HepG2 (cell line): ENCODE measurements at regions not wholly inside any gene's neighbourhood (a gene's known extent, or its start where the extent isn't known, plus 50 kb on each side); places are given as distances from the start of the nearest gene placed in this dataset.

Experiments used
- ATAC-seq: fragments of 200-7000 bp; cut with Tn5 transposase; 3 replicates; pipeline ENCODE4 v1.9.1; 2020; ENCODE audit warnings: mild to moderate bottlenecking, moderate library complexity
- BruUV-seq: library from RNA; stranded (reverse); fragments of 400-500 nt; replicated peaks from 2 replicates; lab custom pipeline; 2021; lab: Mats Ljungman, UMichigan
- CTCF ChIA-PET: fragments of 300-600 bp; formaldehyde crosslinking; extraction: SDS; loops from one replicate; lab custom pipeline; 2021; ENCODE audit warnings: low total read pairs, inconsistent platforms, low intra/inter-chr PET ratio; lab: Yijun Ruan, JAX
- POLR2A ChIA-PET: fragments of 350-600 bp; sonication (Branson Sonifier 250); formaldehyde crosslinking; loops from one replicate; lab custom pipeline; 2020; ENCODE audit warnings: antibody characterized with exemption, inconsistent platforms; lab: Yijun Ruan, JAX
- DNase-seq: peaks from one replicate; pipeline ENCODE4 v3.0.0-alpha.2; 2015; ENCODE audit warnings: low spot score
- FAIRE-seq: peaks from 3 replicates; lab custom pipeline; 2011; peaks lifted over from hg19 to GRCh38; lab: Jason Lieb, UNC
- H2AFZ ChIP-seq: one replicate; pipeline ENCODE4 v1.6.1; 2011; ENCODE audit warnings: low read length, inconsistent platforms
- H3K27ac ChIP-seq: fragments of 300-600 bp; 3 replicates; pipeline ENCODE4 v1.8.0; 2011; ENCODE audit warnings: mixed run types, mild to moderate bottlenecking, mixed read lengths, low read length, inconsistent platforms; ENCODE audit not compliant: insufficient read depth; ENCODE audit errors: extremely low read length
- H3K27me3 ChIP-seq, 2 experiments: fragments of 200-600 bp in 1 of 2; 2 replicates in 1 of 2; 3 replicates in 1 of 2; pipeline versions ENCODE4 v1.6.0 to v1.8.0; 2011; ENCODE audit warnings: low read length in 2 of 2, mild to moderate bottlenecking in 2 of 2, moderate library complexity in 2 of 2, inconsistent platforms in 1 of 2; ENCODE audit not compliant: insufficient read depth in 2 of 2, control insufficient read depth in 1 of 2
- H3K36me3 ChIP-seq, 2 experiments: fragments of 200-600 bp in 1 of 2; replicated peaks in 1 of 2; 2 replicates in 1 of 2; 3 replicates in 1 of 2; pipeline versions ENCODE4 v1.5.1 to v1.8.0; 2011; ENCODE audit warnings: low read length in 2 of 2, inconsistent platforms in 1 of 2; ENCODE audit not compliant: insufficient read depth in 2 of 2, control insufficient read depth in 1 of 2
- H3K4me1 ChIP-seq: 2 replicates; pipeline ENCODE4 v1.5.1; 2012; ENCODE audit warnings: low read length, inconsistent platforms; ENCODE audit not compliant: insufficient read depth
- H3K4me2 ChIP-seq: 2 replicates; pipeline ENCODE4 v1.6.0; 2011; ENCODE audit warnings: low read depth, low read length, inconsistent platforms
- H3K4me3 ChIP-seq, 3 experiments: fragments of 200-600 bp in 1 of 3; sonication (generic), shearing (Covaris generic) in 1 of 3; replicated peaks in 1 of 3; 2 replicates each; pipeline ENCODE4 v1.5.1; 2011 to 2016; ENCODE audit warnings: low read length in 3 of 3, inconsistent platforms in 2 of 3, low read depth in 2 of 3, mild to moderate bottlenecking in 2 of 3, control low read depth in 1 of 3, mixed read lengths in 1 of 3; ENCODE audit not compliant: insufficient read depth in 1 of 3
- H3K79me2 ChIP-seq: one replicate; pipeline ENCODE4 v1.6.1; 2011; ENCODE audit warnings: low read length, inconsistent platforms; ENCODE audit not compliant: insufficient read depth
- H3K9ac ChIP-seq: 2 replicates; pipeline ENCODE4 v1.6.0; 2011; ENCODE audit warnings: mild to moderate bottlenecking, low read depth, low read length, inconsistent platforms; ENCODE audit not compliant: insufficient read depth
- H3K9me3 ChIP-seq: 2 replicates; pipeline ENCODE4 v1.5.1; 2012; ENCODE audit warnings: mild to moderate bottlenecking, low read length
- H4K20me1 ChIP-seq: 2 replicates; pipeline ENCODE4 v1.6.0; 2011; ENCODE audit warnings: inconsistent platforms, mild to moderate bottlenecking, low read length, moderate library complexity; ENCODE audit not compliant: insufficient read depth
- ELF1 ChIP-seq: sonication (generic); formaldehyde crosslinking; IDR thresholded peaks from 2 replicates; pipeline ENCODE4 v1.4.0; 2020; ENCODE audit warnings: missing genetic modification reagents
- POGZ ChIP-seq: sonication (generic); formaldehyde crosslinking; IDR thresholded peaks from 2 replicates; pipeline ENCODE4 v1.4.0; 2020; ENCODE audit warnings: mild to moderate bottlenecking, missing genetic modification reagents
- REL ChIP-seq: sonication (generic); formaldehyde crosslinking; conservative IDR thresholded peaks from 2 replicates; pipeline ENCODE4 v1.8.0; 2022; ENCODE audit warnings: mild to moderate bottlenecking, missing genetic modification reagents, moderate library complexity
- ZBTB20 ChIP-seq: sonication (generic); formaldehyde crosslinking; IDR thresholded peaks from 2 replicates; pipeline ENCODE4 v1.8.1; 2023; ENCODE audit warnings: missing genetic modification reagents, low read depth, mild to moderate bottlenecking, borderline replicate concordance
- ZFP37 ChIP-seq: sonication (generic); formaldehyde crosslinking; IDR thresholded peaks from 2 replicates; pipeline ENCODE4 v1.4.0; 2020; ENCODE audit warnings: missing genetic modification reagents, borderline replicate concordance
- ZIK1 ChIP-seq: sonication (generic); formaldehyde crosslinking; IDR thresholded peaks from 2 replicates; pipeline ENCODE4 v1.5.0; 2020; ENCODE audit warnings: mild to moderate bottlenecking, low read depth, missing genetic modification reagents, borderline replicate concordance
- ZNF224 ChIP-seq: sonication (generic); formaldehyde crosslinking; IDR thresholded peaks from 2 replicates; pipeline ENCODE4 v1.5.0; 2020; ENCODE audit warnings: mild to moderate bottlenecking, missing genetic modification reagents
- ZNF263 ChIP-seq: sonication (generic); formaldehyde crosslinking; IDR thresholded peaks from 2 replicates; pipeline ENCODE4 v1.4.0; 2020; ENCODE audit warnings: missing genetic modification reagents
- ZNF33A ChIP-seq: sonication (generic); formaldehyde crosslinking; IDR thresholded peaks from 2 replicates; pipeline ENCODE4 v1.5.1; 2020; ENCODE audit warnings: missing genetic modification reagents, mild to moderate bottlenecking, moderate library complexity, borderline replicate concordance
- ZNF354B ChIP-seq: sonication (generic); formaldehyde crosslinking; IDR thresholded peaks from 2 replicates; pipeline ENCODE4 v1.8.0; 2022; ENCODE audit warnings: mild to moderate bottlenecking, missing genetic modification reagents
- ZNF558 ChIP-seq: sonication (generic); formaldehyde crosslinking; IDR thresholded peaks from 2 replicates; pipeline ENCODE4 v1.9.0; 2022; ENCODE audit warnings: mild to moderate bottlenecking, missing genetic modification reagents, borderline replicate concordance
- ZNF614 ChIP-seq: IDR thresholded peaks from 2 replicates; pipeline ENCODE4 v1.6.1; 2018; ENCODE audit warnings: missing biosample characterization, missing genetic modification reagents, inconsistent platforms, borderline replicate concordance
- ZZZ3 ChIP-seq: sonication (generic); formaldehyde crosslinking; IDR thresholded peaks from 2 replicates; pipeline ENCODE4 v1.4.0; 2020; ENCODE audit warnings: missing genetic modification reagents, mild to moderate bottlenecking, borderline replicate concordance
- WGBS: methylation state at CpG from one replicate; pipeline ENCODE4 v1.1.6; 2017; ENCODE audit warnings: low lambda C conversion rate; 5-methylcytosine and 5-hydroxymethylcytosine counted together
- in situ Hi-C: cut with HindIII; loops from 2 replicates; pipeline ENCODE4 v1.10.0; 2017; ENCODE audit warnings: low pct_unique_long_range_greater_than_20kb; ENCODE audit not compliant: extremely low pct_ligation_motif_present
- intact Hi-C: fragments of 100-400 bp; cut with micrococcal nuclease; formaldehyde crosslinking; loops from one replicate; pipeline ENCODE4 v1.10.0; 2022; ENCODE audit not compliant: unreplicated experiment
- TF ChIP-seq, protein P1 (sequence below): IDR thresholded peaks from 2 replicates; pipeline ENCODE4 v1.4.0; 2020; ENCODE audit warnings: mild to moderate bottlenecking, missing genetic modification reagents
- TF ChIP-seq, protein P2 (sequence below): IDR thresholded peaks from 2 replicates; pipeline ENCODE4 v1.6.1; 2012; ENCODE audit warnings: inconsistent platforms
- TF ChIP-seq, protein P3 (sequence below): sonication (generic); formaldehyde crosslinking; IDR thresholded peaks from 2 replicates; pipeline ENCODE4 v1.5.1; 2020; ENCODE audit warnings: mild to moderate bottlenecking, missing genetic modification reagents, moderate library complexity
- TF ChIP-seq, protein P4 (sequence below): IDR thresholded peaks from 2 replicates; pipeline ENCODE4 v1.6.1; 2018; ENCODE audit warnings: missing genetic modification reagents, mild to moderate bottlenecking, missing compliant biosample characterization

DNA sequence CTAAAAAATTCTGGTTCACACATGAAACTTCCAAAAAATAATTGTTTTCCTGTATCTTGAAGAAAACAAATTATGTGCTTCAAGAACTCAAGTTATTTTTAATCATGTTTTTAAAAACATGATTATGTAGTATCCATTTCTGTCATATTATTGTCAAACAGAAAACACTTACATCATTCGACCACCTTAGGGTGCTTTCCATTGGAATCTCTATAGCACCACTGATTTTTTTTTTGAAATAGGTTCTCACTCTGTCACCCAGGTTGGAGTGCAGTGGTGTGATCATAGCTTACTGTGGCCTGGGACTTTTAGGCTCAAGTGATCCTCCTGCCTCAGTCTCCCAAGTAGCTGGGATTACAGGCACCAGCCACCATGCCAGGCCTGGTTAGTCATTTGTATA is 457.3 kb downstream of the SI start (continued):
- TF ChIP-seq, protein P1, sequence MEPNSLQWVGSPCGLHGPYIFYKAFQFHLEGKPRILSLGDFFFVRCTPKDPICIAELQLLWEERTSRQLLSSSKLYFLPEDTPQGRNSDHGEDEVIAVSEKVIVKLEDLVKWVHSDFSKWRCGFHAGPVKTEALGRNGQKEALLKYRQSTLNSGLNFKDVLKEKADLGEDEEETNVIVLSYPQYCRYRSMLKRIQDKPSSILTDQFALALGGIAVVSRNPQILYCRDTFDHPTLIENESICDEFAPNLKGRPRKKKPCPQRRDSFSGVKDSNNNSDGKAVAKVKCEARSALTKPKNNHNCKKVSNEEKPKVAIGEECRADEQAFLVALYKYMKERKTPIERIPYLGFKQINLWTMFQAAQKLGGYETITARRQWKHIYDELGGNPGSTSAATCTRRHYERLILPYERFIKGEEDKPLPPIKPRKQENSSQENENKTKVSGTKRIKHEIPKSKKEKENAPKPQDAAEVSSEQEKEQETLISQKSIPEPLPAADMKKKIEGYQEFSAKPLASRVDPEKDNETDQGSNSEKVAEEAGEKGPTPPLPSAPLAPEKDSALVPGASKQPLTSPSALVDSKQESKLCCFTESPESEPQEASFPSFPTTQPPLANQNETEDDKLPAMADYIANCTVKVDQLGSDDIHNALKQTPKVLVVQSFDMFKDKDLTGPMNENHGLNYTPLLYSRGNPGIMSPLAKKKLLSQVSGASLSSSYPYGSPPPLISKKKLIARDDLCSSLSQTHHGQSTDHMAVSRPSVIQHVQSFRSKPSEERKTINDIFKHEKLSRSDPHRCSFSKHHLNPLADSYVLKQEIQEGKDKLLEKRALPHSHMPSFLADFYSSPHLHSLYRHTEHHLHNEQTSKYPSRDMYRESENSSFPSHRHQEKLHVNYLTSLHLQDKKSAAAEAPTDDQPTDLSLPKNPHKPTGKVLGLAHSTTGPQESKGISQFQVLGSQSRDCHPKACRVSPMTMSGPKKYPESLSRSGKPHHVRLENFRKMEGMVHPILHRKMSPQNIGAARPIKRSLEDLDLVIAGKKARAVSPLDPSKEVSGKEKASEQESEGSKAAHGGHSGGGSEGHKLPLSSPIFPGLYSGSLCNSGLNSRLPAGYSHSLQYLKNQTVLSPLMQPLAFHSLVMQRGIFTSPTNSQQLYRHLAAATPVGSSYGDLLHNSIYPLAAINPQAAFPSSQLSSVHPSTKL, result no peak
- TF ChIP-seq ZNF263 (CRISPR knock-in tag), result no peak

DNA sequence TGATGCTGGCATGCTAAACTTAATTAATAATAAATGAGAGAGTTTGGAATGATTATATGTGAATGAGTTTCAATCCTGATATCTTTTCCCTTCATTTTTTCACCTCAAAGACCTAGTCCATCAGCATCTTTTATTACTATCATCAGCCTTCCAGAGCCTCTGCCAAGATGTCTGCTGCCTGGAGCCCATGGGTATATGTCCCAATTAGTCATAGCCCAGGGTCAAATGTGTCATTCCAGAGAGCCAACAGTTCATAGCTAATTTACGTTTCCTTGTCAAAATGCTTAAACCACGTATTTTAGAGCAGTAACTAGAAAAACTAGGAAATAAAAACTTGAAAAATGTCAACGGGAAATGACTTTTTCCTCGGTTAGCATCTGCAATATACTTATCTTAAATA is 457.9 kb downstream of the SI start:
- in situ Hi-C loops, result no loop called here
- TF ChIP-seq, protein P2, sequence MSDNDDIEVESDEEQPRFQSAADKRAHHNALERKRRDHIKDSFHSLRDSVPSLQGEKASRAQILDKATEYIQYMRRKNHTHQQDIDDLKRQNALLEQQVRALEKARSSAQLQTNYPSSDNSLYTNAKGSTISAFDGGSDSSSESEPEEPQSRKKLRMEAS, result no peak
- no peak for TF ChIP-seq ELF1 (CRISPR knock-in tag)
- TF ChIP-seq ZNF354B, result no peak
- TF ChIP-seq ZNF558, result no peak
- no peak for TF ChIP-seq REL (CRISPR knock-in tag)
- no peak for TF ChIP-seq POGZ (CRISPR knock-in tag)
- no peak for TF ChIP-seq ZIK1
- TF ChIP-seq ZFP37, result no peak
- TF ChIP-seq ZNF614 (CRISPR knock-in tag), result no peak
- no peak for TF ChIP-seq ZNF224
- TF ChIP-seq ZNF33A (CRISPR knock-in tag), result no peak
- TF ChIP-seq ZZZ3, result no peak
- TF ChIP-seq, protein P3, sequence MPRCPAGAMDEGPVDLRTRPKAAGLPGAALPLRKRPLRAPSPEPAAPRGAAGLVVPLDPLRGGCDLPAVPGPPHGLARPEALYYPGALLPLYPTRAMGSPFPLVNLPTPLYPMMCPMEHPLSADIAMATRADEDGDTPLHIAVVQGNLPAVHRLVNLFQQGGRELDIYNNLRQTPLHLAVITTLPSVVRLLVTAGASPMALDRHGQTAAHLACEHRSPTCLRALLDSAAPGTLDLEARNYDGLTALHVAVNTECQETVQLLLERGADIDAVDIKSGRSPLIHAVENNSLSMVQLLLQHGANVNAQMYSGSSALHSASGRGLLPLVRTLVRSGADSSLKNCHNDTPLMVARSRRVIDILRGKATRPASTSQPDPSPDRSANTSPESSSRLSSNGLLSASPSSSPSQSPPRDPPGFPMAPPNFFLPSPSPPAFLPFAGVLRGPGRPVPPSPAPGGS (CRISPR knock-in tag), result no peak
- TF ChIP-seq, protein P4, sequence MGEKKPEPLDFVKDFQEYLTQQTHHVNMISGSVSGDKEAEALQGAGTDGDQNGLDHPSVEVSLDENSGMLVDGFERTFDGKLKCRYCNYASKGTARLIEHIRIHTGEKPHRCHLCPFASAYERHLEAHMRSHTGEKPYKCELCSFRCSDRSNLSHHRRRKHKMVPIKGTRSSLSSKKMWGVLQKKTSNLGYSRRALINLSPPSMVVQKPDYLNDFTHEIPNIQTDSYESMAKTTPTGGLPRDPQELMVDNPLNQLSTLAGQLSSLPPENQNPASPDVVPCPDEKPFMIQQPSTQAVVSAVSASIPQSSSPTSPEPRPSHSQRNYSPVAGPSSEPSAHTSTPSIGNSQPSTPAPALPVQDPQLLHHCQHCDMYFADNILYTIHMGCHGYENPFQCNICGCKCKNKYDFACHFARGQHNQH (CRISPR knock-in tag), result no peak
- no peak for TF ChIP-seq ZBTB20 (CRISPR knock-in tag)
- Histone ChIP-seq H4K20me1 (no peaks in the 10 kb centered on the region), H3K27me3 (no peaks in the 10 kb centered on the region; a peak in 1 of 5 replicates), H3K36me3 (no peaks in the 10 kb centered on the region), H3K9me3 (no peaks in the 10 kb centered on the region), H3K9ac (no peak overlapping the region), H3K4me3 (no peak overlapping the region), H3K79me2 (no peaks in the 10 kb centered on the region), H3K4me1 (no peaks in the 10 kb centered on the region), H3K4me2 (no peak overlapping the region), H2AFZ (no peak overlapping the region), H3K27ac (no peak overlapping the region)
- FAIRE-seq, result no peak
- intact Hi-C loops, result no loop called here
- ChIA-PET CTCF (no interaction called here), POLR2A (no interaction called here)
- BruUV-seq, result no TSS peak
- ATAC-seq, result no peak
- DNase-seq, result no peak
- 4% methylated on average over 4 of the region's 4 CpGs for WGBS
